Choroid plexus epithelial cell (primary cell): ENCODE measurements at regions not wholly inside any gene's neighbourhood (a gene's known extent, or its start where the extent isn't known, plus 50 kb on each side); places are given as distances from the start of the nearest gene placed in this dataset.
A peak's percentile ranks its signal among the peaks of the same experiment; 100 is the strongest.

ENCODE experiments used
- DNase-seq: peaks from one replicate; pipeline ENCODE4 v3.0.0-alpha.2; 2010; ENCODE audit warnings: low read depth
- H3K4me3 ChIP-seq: 2 replicates; pipeline ENCODE4 v1.5.1; 2011; ENCODE audit warnings: low read depth, mild to moderate bottlenecking, control low read depth, low read length, moderate library complexity
- CTCF ChIP-seq: conservative IDR thresholded peaks from 2 replicates; pipeline ENCODE4 v1.5.1; 2011; ENCODE audit warnings: low read depth, mild to moderate bottlenecking, control low read depth, inconsistent platforms, low read length, moderate library complexity

GRCh38 chr1:58883888-58884482 is 100.1 kb upstream of the JUN start:
- no peak for TF ChIP-seq CTCF
- peak; percentile 78 for DNase-seq

GRCh38 chr1:58884706-58885661 is 101.1 kb upstream of the JUN start:
- no peak overlapping the region for H3K4me3 ChIP-seq
- no peak for TF ChIP-seq CTCF
- peak; percentile 24 for DNase-seq

More at GRCh38 chr1:58883888-58884482, 100.1 kb upstream of the JUN start:
- no peak overlapping the region for H3K4me3 ChIP-seq

GRCh38 chr1:58885998-58886397 is 102.2 kb upstream of the JUN start:
- H3K4me3 ChIP-seq, result no peak overlapping the region
- TF ChIP-seq CTCF, result no peak
- DNase-seq, result peak; percentile 86

GRCh38 chr1:58886611-58887010 is 102.8 kb upstream of the JUN start:
- no peak for DNase-seq
- no peak for TF ChIP-seq CTCF
- H3K4me3 ChIP-seq, result no peak overlapping the region

GRCh38 chr1:58887059-58887458 is 103.2 kb upstream of the JUN start:
- peak; percentile 77 for DNase-seq
- no peak overlapping the region for H3K4me3 ChIP-seq
- no peak for TF ChIP-seq CTCF

GRCh38 chr1:58888833-58889232 is 105.0 kb upstream of the JUN start:
- TF ChIP-seq CTCF, result no peak
- DNase-seq, result peak; percentile 25
- H3K4me3 ChIP-seq, result no peak overlapping the region
